Tibial nerve (tissue), 4 donors: ENCODE measurements at regions not wholly inside any gene's neighbourhood (a gene's known extent, or its start where the extent isn't known, plus 50 kb on each side); places are given as distances from the start of the nearest gene placed in this dataset.

Source experiments
- DNase-seq, 2 donors: peaks; one replicate each; pipeline ENCODE4 v3.0.0-alpha.2; 2019; ENCODE audit warnings: low spot score in 2 of 2
- H3K27ac ChIP-seq, 4 donors: fragments of 200-600 bp; sonication (generic) in 3 of 4; one replicate each; pipeline ENCODE4 v1.5.1; 2017 to 2019; ENCODE audit warnings: mild to moderate bottlenecking in 1 of 4
- H3K27me3 ChIP-seq, 2 donors: fragments of 200-600 bp; sonication (generic) in 1 of 2; one replicate each; pipeline versions ENCODE4 v1.5.1 to v1.6.0; 2017 to 2019
- H3K36me3 ChIP-seq, 3 donors: fragments of 200-600 bp; sonication (generic); one replicate each; pipeline ENCODE4 v1.5.1; 2018 to 2019
- H3K4me1 ChIP-seq, 4 donors: fragments of 200-600 bp; sonication (generic) in 3 of 4; one replicate each; pipeline ENCODE4 v1.5.1; 2017 to 2019
- H3K4me3 ChIP-seq, 4 donors: fragments of 200-600 bp; sonication (generic) in 3 of 4; one replicate each; pipeline ENCODE4 v1.5.1; 2017 to 2019; ENCODE audit warnings: mild to moderate bottlenecking in 1 of 4, moderate library complexity in 1 of 4
- H3K9me3 ChIP-seq, 4 donors: fragments of 200-600 bp; sonication (generic) in 3 of 4; one replicate each; pipeline ENCODE4 v1.5.1; 2017 to 2019
- CTCF ChIP-seq, 5 experiments: fragments of 200-600 bp in 3 of 5; fragments of 450-650 bp in 2 of 5; sonication (generic) in 3 of 5; IDR thresholded peaks; one replicate each; pipeline ENCODE4 v1.5.1; 2016 to 2019; ENCODE audit warnings: antibody characterized with exemption in 5 of 5, mild to moderate bottlenecking in 3 of 5, moderate library complexity in 2 of 5
- EP300 ChIP-seq, 2 donors: sonication (generic); formaldehyde crosslinking; IDR thresholded peaks; one replicate each; pipeline ENCODE4 v1.6.1; 2017; ENCODE audit warnings: antibody characterized with exemption in 2 of 2, mild to moderate bottlenecking in 1 of 2
- POLR2A ChIP-seq, 2 donors: fragments of 450-650 bp; IDR thresholded peaks; one replicate each; pipeline ENCODE4 v1.6.1; 2017; ENCODE audit warnings: antibody characterized with exemption in 2 of 2, mild to moderate bottlenecking in 2 of 2, moderate library complexity in 2 of 2
- WGBS, 2 donors: methylation state at CpG; one replicate each; pipeline ENCODE4 v1.1.5; 2018; 5-methylcytosine and 5-hydroxymethylcytosine counted together

GRCh38 chr5:166431456-166431855, 1860.0 kb upstream of the WWC1 start:
- Histone ChIP-seq H3K9me3 (no peaks in the 10 kb centered on the region), H3K27ac (no peak overlapping the region), H3K4me1 (no peaks in the 10 kb centered on the region), H3K4me3 (no peak overlapping the region), H3K27me3 (no peaks in the 10 kb centered on the region), H3K36me3 (no peaks in the 10 kb centered on the region)
- DNase-seq, result no peak
- 17 to 19% methylated on average over 4 of the region's 4 CpGs for WGBS, 2 donors
- TF ChIP-seq EP300 (IDR thresholded peaks at IDR 0.05) (no peak), CTCF (IDR thresholded peaks at IDR 0.05) (no peak), POLR2A (IDR thresholded peaks at IDR 0.05) (no peak)

GRCh38 chr5:166433679-166434078, 1857.8 kb upstream of the WWC1 start:
- Histone ChIP-seq H3K36me3 (no peaks in the 10 kb centered on the region), H3K9me3 (no peaks in the 10 kb centered on the region), H3K4me3 (no peak overlapping the region), H3K27me3 (no peaks in the 10 kb centered on the region), H3K4me1 (no peaks in the 10 kb centered on the region), H3K27ac (no peak overlapping the region)
- WGBS, 2 donors, result 75 to 82% methylated on average over 5 of the region's 5 CpGs
- DNase-seq, result no peak
- no peak for TF ChIP-seq EP300 (IDR thresholded peaks at IDR 0.05)
- TF ChIP-seq CTCF (IDR thresholded peaks at IDR 0.05), result no peak
- no peak for TF ChIP-seq POLR2A (IDR thresholded peaks at IDR 0.05)

- TF ChIP-seq POLR2A (IDR thresholded peaks at IDR 0.05), result no peak
- TF ChIP-seq CTCF (IDR thresholded peaks at IDR 0.05), result no peak
- TF ChIP-seq EP300 (IDR thresholded peaks at IDR 0.05), result no peak
- H3K9me3 ChIP-seq, result no peaks in the 10 kb centered on the region
- DNase-seq, result no peak
- 51 to 55% methylated on average over 3 of the region's 3 CpGs for WGBS, 2 donors
- no peaks in the 10 kb centered on the region for H3K36me3 ChIP-seq
- H3K4me3 ChIP-seq, result no peak overlapping the region
- no peaks in the 10 kb centered on the region for H3K4me1 ChIP-seq
- H3K27ac ChIP-seq, result no peak overlapping the region
- no peaks in the 10 kb centered on the region for H3K27me3 ChIP-seq
These were observed 1854.6 kb upstream of the WWC1 start for GRCh38 chr5:166436872-166437271.

GRCh38 chr5:166486348-166486747, 1805.1 kb upstream of the WWC1 start:
- Histone ChIP-seq H3K4me1 (no peaks in the 10 kb centered on the region), H3K36me3 (no peaks in the 10 kb centered on the region), H3K9me3 (peaks cover 0 to 8% (median 0%) of the 10 kb centered on the region in 4 donors), H3K27ac (no peak overlapping the region), H3K27me3 (no peaks in the 10 kb centered on the region), H3K4me3 (no peak overlapping the region)
- DNase-seq, result no peak
- WGBS, 2 donors, result 97 to 98% methylated on average over 3 of the region's 3 CpGs
- TF ChIP-seq CTCF (IDR thresholded peaks at IDR 0.05) (no peak), EP300 (IDR thresholded peaks at IDR 0.05) (no peak), POLR2A (IDR thresholded peaks at IDR 0.05) (no peak)

- Histone ChIP-seq H3K9me3 (peaks cover 0 to 2% (median 0%) of the 10 kb centered on the region in 4 donors), H3K4me1 (no peaks in the 10 kb centered on the region), H3K27me3 (no peaks in the 10 kb centered on the region), H3K4me3 (no peak overlapping the region), H3K36me3 (no peaks in the 10 kb centered on the region), H3K27ac (no peak overlapping the region)
- WGBS, 2 donors, result 67 to 77% methylated on average over 3 of the region's 3 CpGs
- no peak for DNase-seq
- TF ChIP-seq POLR2A (IDR thresholded peaks at IDR 0.05), result no peak
- TF ChIP-seq EP300 (IDR thresholded peaks at IDR 0.05), result no peak
- no peak for TF ChIP-seq CTCF (IDR thresholded peaks at IDR 0.05)
These were observed 1802.9 kb upstream of the WWC1 start for GRCh38 chr5:166488560-166488959.
